ENCODE measurements at regions not wholly inside any gene's neighbourhood (a gene's known extent, or its start where the extent isn't known, plus 50 kb on each side); places are given as distances from the start of the nearest gene placed in this dataset.

- TF ChIP-seq TSHZ1 (CRISPR knock-in tag; IDR thresholded peaks at IDR 0.05) (no peak), CBFB (CRISPR knock-in tag; IDR thresholded peaks at IDR 0.05) (no peak), ZNF583 (CRISPR knock-in tag; IDR thresholded peaks at IDR 0.05) (no peak), NCOA2 (IDR thresholded peaks at IDR 0.05; ENCODE audit: partially characterized antibody in 2 of 2) (no peak), PKNOX1 (IDR thresholded peaks at IDR 0.05) (no peak), RERE (CRISPR knock-in tag; IDR thresholded peaks at IDR 0.05; ENCODE audit: borderline replicate concordance) (no peak), ZNF407 (IDR thresholded peaks at IDR 0.05; ENCODE audit: low read depth) (no peak), HNRNPLL (IDR thresholded peaks at IDR 0.05; ENCODE audit: low read depth, low read length, poor library complexity, severe bottlenecking) (peak; percentile 22)
These were observed 409.0 kb downstream of the BCOR start (continued) for GRCh38 chrX:39688576-39689375.
